HL-60 (cell line): ENCODE measurements at regions not wholly inside any gene's neighbourhood (a gene's known extent, or its start where the extent isn't known, plus 50 kb on each side); places are given as distances from the start of the nearest gene placed in this dataset.

Experiments used
- GABPA ChIP-seq: IDR thresholded peaks from 2 replicates; pipeline ENCODE4 v1.6.1; 2012; ENCODE audit warnings: low read depth
- POLR2AphosphoS5 ChIP-seq: IDR thresholded peaks from 2 replicates; pipeline ENCODE4 v1.6.1; 2012; ENCODE audit warnings: low read depth
- TF ChIP-seq, protein P1 (sequence below): IDR thresholded peaks from one replicate; pipeline ENCODE4 v1.5.1; 2011; ENCODE audit warnings: low read length, control low read depth, inconsistent platforms; ENCODE audit not compliant: insufficient read depth
- TF ChIP-seq, protein P2 (sequence below): IDR thresholded peaks from 2 replicates; pipeline ENCODE4 v1.6.1; 2012; ENCODE audit warnings: low read depth; ENCODE audit not compliant: insufficient replicate concordance

DNA sequence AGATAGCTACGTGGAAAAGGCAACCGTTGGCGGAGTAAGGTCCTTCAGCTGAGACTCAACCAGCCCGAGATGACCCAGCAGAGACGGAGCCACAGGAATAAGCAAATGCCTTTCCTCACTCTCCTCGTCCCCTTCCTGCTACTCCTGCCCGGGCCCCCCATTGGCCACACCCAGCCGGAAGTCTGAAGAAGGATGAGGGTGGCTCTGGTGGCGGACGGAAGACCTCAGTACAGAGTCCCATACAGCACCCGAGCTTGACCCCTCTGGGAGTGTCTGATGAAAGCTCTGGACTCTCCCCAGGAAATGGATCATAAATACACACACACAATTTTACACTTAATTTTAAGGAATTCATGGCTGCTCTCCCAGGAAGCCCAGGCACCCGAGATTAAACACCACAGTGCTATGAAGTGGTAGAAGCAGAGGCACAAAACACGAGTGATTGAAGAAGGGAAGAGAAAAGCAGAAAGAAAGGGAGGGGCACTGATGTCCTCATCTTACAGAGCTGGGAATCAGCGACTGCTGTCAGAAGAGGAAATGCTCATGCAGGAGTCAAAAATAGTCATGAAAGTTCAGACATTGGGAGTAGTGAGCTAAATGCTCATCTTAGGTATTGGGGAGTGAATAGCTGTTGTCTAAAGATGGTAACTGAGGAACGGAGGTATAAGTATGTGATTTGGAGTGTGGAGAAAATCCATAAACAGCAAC is 125.6 kb downstream of the BANF2 start:
- TF ChIP-seq, protein P1, sequence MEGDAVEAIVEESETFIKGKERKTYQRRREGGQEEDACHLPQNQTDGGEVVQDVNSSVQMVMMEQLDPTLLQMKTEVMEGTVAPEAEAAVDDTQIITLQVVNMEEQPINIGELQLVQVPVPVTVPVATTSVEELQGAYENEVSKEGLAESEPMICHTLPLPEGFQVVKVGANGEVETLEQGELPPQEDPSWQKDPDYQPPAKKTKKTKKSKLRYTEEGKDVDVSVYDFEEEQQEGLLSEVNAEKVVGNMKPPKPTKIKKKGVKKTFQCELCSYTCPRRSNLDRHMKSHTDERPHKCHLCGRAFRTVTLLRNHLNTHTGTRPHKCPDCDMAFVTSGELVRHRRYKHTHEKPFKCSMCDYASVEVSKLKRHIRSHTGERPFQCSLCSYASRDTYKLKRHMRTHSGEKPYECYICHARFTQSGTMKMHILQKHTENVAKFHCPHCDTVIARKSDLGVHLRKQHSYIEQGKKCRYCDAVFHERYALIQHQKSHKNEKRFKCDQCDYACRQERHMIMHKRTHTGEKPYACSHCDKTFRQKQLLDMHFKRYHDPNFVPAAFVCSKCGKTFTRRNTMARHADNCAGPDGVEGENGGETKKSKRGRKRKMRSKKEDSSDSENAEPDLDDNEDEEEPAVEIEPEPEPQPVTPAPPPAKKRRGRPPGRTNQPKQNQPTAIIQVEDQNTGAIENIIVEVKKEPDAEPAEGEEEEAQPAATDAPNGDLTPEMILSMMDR, result no peak
- TF ChIP-seq POLR2AphosphoS5 (no peak), GABPA (no peak)
- TF ChIP-seq, protein P2, sequence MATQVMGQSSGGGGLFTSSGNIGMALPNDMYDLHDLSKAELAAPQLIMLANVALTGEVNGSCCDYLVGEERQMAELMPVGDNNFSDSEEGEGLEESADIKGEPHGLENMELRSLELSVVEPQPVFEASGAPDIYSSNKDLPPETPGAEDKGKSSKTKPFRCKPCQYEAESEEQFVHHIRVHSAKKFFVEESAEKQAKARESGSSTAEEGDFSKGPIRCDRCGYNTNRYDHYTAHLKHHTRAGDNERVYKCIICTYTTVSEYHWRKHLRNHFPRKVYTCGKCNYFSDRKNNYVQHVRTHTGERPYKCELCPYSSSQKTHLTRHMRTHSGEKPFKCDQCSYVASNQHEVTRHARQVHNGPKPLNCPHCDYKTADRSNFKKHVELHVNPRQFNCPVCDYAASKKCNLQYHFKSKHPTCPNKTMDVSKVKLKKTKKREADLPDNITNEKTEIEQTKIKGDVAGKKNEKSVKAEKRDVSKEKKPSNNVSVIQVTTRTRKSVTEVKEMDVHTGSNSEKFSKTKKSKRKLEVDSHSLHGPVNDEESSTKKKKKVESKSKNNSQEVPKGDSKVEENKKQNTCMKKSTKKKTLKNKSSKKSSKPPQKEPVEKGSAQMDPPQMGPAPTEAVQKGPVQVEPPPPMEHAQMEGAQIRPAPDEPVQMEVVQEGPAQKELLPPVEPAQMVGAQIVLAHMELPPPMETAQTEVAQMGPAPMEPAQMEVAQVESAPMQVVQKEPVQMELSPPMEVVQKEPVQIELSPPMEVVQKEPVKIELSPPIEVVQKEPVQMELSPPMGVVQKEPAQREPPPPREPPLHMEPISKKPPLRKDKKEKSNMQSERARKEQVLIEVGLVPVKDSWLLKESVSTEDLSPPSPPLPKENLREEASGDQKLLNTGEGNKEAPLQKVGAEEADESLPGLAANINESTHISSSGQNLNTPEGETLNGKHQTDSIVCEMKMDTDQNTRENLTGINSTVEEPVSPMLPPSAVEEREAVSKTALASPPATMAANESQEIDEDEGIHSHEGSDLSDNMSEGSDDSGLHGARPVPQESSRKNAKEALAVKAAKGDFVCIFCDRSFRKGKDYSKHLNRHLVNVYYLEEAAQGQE, result no peak
